Activated CD8-positive, alpha-beta memory T cell treated with anti-CD3 and anti-CD28 coated beads, Interleukin-2, amount 10 ng/mL, durations not matched to agents 7 days and 5 days (primary cell): ENCODE measurements at regions not wholly inside any gene's neighbourhood (a gene's known extent, or its start where the extent isn't known, plus 50 kb on each side); places are given as distances from the start of the nearest gene placed in this dataset.

Experiments
- ATAC-seq: fragments of 150-1000 bp; cut with Tn5 transposase; one replicate; pipeline ENCODE4 v1.10.0; 2021; ENCODE audit warnings: moderate library complexity
- CTCF ChIA-PET: fragments of 350-600 bp; sonication (Branson Sonifier 250); formaldehyde crosslinking; loops from one replicate; lab custom pipeline; 2021; ENCODE audit warnings: antibody characterized with exemption; lab: Charles Lee
- DNase-seq: peaks from one replicate; pipeline ENCODE4 v3.0.0-alpha.2; 2020
- H3K27ac Mint-ChIP-seq: one replicate; pipeline ENCODE4 v1.8.0; 2021; ENCODE audit warnings: mild to moderate bottlenecking, mixed read lengths
- H3K27me3 Mint-ChIP-seq: one replicate; pipeline ENCODE4 v1.8.0; 2021; ENCODE audit warnings: mixed read lengths
- H3K36me3 Mint-ChIP-seq: one replicate; pipeline ENCODE4 v1.8.0; 2021; ENCODE audit warnings: mild to moderate bottlenecking, mixed read lengths
- H3K4me1 Mint-ChIP-seq: one replicate; pipeline ENCODE4 v1.8.0; 2021; ENCODE audit warnings: mixed read lengths
- H3K4me3 Mint-ChIP-seq: one replicate; pipeline ENCODE4 v1.8.0; 2021; ENCODE audit warnings: mild to moderate bottlenecking, moderate library complexity, mixed read lengths
- H3K9me3 Mint-ChIP-seq: one replicate; pipeline ENCODE4 v1.8.0; 2022; ENCODE audit warnings: low read depth, mixed read lengths

DNA sequence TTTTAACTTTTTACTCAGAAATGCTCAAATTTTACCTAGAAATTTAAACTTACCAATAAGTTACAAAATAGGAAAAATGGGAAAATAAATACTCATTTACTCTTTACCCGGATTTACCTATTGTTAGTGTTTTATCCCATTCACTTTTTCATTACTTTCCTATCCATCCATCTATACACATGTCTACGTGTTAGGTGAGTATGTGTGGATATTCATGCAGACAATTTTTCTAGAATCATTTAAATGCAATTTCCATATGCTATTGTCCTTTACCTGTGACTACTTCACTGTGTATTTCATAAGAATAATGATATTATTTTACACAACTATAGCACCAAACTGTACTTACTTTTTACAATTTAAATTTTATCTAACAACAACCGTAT is 896.6 kb upstream of the INTU start:
- DNase-seq (no peak), ATAC-seq (no peak)
- Mint-ChIP-seq H3K9me3 (peaks cover 4% of the 10 kb centered on the region), H3K4me1 (no peaks in the 10 kb centered on the region), H3K27ac (no peak overlapping the region), H3K36me3 (no peaks in the 10 kb centered on the region), H3K27me3 (no peaks in the 10 kb centered on the region), H3K4me3 (no peak overlapping the region)
- CTCF ChIA-PET: no interaction called here

DNA sequence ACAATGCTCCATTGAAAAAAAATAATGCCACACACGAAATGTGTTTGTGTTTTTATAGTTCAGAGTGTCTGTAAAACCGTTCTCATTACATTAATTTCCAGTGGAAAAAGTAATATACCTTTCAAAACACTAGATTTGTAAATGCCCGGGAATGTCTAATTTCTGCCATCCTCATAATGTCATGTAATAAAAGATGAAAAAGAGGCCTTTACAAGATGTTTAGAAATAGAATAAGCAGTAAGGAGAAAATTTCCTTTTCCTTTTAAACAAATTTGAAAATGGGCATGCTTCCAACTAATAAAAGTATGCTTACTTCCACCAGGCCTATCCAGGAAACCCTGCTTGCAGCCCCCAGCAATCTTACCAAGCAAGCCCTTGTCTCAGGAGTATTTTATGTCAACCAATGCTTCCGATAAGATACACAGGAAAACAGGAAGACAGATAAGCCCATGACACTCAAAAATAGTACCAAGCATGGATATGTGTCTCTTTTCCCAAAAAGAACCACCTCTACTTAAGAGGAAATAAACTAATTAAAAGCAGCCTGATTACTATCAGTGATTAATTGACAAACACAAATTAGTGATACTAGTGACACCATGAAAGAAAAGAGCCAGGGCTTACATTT is 894.7 kb upstream of the INTU start:
- ATAC-seq (no peak), DNase-seq (no peak)
- no peak overlapping the region for H3K4me3 Mint-ChIP-seq
- peaks cover 2% of the 10 kb centered on the region for H3K9me3 Mint-ChIP-seq
- no peaks in the 10 kb centered on the region for H3K4me1 Mint-ChIP-seq
- CTCF ChIA-PET: no interaction called here
- no peaks in the 10 kb centered on the region for H3K27me3 Mint-ChIP-seq
- H3K36me3 Mint-ChIP-seq: no peaks in the 10 kb centered on the region
- H3K27ac Mint-ChIP-seq: no peak overlapping the region

DNA sequence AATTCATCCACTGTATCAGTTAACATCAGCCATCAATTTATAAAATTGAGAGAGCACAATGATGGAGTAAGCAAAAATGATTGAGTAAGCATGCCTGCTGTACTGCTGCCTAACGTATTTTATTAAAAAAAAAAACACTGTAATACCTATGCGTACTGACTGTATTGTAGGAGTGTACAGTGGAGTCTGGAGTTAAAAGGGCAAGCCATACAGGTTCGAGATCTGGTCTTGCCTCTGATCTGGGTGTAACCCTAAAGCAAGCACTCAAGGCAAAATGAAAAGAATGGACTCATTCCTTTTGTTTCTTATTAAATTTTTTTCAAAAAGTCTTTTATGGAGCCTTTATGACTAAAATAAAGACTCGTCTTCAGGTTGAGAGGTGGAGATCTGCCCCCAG is 894.2 kb upstream of the INTU start:
- no peak overlapping the region for H3K27ac Mint-ChIP-seq
- H3K4me1 Mint-ChIP-seq: no peaks in the 10 kb centered on the region
- ATAC-seq: no peak
- H3K9me3 Mint-ChIP-seq: peaks cover 2% of the 10 kb centered on the region
- no peak overlapping the region for H3K4me3 Mint-ChIP-seq
- CTCF ChIA-PET: no interaction called here
- no peaks in the 10 kb centered on the region for H3K36me3 Mint-ChIP-seq
- no peak for DNase-seq
- H3K27me3 Mint-ChIP-seq: no peaks in the 10 kb centered on the region

GRCh38 chr4:126738926-126739325 is 893.8 kb upstream of the INTU start:
- ATAC-seq: no peak
- Mint-ChIP-seq H3K4me3 (no peak overlapping the region), H3K27ac (no peak overlapping the region), H3K4me1 (no peaks in the 10 kb centered on the region), H3K27me3 (no peaks in the 10 kb centered on the region), H3K36me3 (no peaks in the 10 kb centered on the region), H3K9me3 (peaks cover 6% of the 10 kb centered on the region)
- no peak for DNase-seq
- CTCF ChIA-PET: no interaction called here

DNA sequence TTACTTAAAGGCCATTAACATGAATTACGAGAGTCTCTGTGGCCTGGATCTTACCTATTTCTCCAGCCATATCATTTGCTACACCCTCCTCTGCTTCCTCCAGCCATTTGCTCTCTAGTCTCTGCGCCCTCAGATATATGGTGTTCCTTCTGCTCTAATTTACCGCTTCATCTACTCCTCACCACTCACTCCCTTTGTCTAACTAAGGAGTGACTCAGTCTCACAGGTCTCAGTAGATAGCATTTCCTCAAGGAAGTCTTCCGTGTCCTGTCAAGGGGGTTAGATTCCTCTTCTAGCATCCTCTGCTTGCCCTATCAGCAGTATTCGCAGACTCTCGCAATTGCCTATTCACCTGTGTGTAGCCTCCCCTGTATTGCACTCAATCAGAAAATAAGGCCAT is 892.1 kb upstream of the INTU start:
- DNase-seq (no peak), ATAC-seq (no peak)
- no peak overlapping the region for H3K4me3 Mint-ChIP-seq
- no peaks in the 10 kb centered on the region for H3K27me3 Mint-ChIP-seq
- no peaks in the 10 kb centered on the region for H3K36me3 Mint-ChIP-seq
- H3K27ac Mint-ChIP-seq: no peak overlapping the region
- CTCF ChIA-PET: no interaction called here
- peaks cover 6% of the 10 kb centered on the region for H3K9me3 Mint-ChIP-seq
- H3K4me1 Mint-ChIP-seq: no peaks in the 10 kb centered on the region

DNA sequence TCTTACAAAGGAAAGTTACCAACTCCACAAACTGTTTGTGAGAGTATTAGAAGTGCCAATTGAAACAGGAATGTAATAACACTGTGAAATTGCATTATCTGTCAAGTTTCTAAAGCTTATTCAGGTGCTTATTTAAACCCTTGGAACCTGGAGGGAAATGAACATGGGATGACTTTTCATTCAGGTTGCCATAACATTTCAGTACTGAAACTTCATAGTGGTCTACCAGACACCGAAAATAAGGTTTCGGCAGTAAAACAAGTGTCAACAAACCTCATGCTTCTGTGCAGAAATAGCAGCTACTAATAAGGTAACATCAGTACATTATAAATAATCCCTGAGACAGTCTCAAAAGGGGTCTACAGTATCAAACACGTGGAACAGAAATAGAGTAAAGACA is 890.7 kb upstream of the INTU start:
- Mint-ChIP-seq H3K9me3 (peaks cover 6% of the 10 kb centered on the region), H3K4me3 (no peak overlapping the region), H3K27ac (no peak overlapping the region), H3K4me1 (no peaks in the 10 kb centered on the region), H3K27me3 (no peaks in the 10 kb centered on the region), H3K36me3 (no peaks in the 10 kb centered on the region)
- ATAC-seq (no peak), DNase-seq (no peak)
- CTCF ChIA-PET: no interaction called here

- H3K9me3 Mint-ChIP-seq: peaks cover 3% of the 10 kb centered on the region
- no peaks in the 10 kb centered on the region for H3K4me1 Mint-ChIP-seq
- CTCF ChIA-PET: no interaction called here
- H3K27me3 Mint-ChIP-seq: no peaks in the 10 kb centered on the region
- H3K36me3 Mint-ChIP-seq: no peaks in the 10 kb centered on the region
- H3K4me3 Mint-ChIP-seq: no peak overlapping the region
- H3K27ac Mint-ChIP-seq: no peak overlapping the region
- no peak for ATAC-seq
- DNase-seq: no peak
These were observed 889.9 kb upstream of the INTU start for GRCh38 chr4:126742885-126743284.

DNA sequence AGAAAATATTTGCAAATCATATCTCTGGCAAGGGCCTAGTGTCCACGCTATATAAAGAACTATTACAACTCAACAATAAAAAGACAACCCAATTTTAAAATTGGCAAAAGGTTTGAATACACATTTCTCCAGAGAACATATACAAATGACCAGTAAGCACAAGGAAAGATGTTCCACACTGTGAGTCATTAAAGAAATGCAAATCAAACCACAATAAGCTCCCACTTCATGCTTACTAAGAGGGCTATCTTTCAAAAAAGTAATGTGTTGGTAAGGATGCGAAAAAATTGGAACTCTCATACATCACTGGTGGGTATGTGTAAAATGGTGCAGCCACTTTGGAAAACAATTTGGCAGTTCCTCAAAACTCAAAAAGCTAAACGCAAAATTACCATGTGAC is 884.0 kb upstream of the INTU start:
- CTCF ChIA-PET: no interaction called here

GRCh38 chr4:126750723-126751122 is 882.0 kb upstream of the INTU start:
- Mint-ChIP-seq H3K36me3 (no peaks in the 10 kb centered on the region), H3K4me1 (no peaks in the 10 kb centered on the region), H3K4me3 (no peak overlapping the region), H3K27me3 (no peaks in the 10 kb centered on the region), H3K27ac (no peak overlapping the region), H3K9me3 (peaks cover 5% of the 10 kb centered on the region)
- no peak for ATAC-seq
- DNase-seq: no peak
- CTCF ChIA-PET: no interaction called here

More for the DNA sequence above, 884.0 kb upstream of the INTU start:
- DNase-seq (no peak), ATAC-seq (no peak)
- Mint-ChIP-seq H3K36me3 (no peaks in the 10 kb centered on the region), H3K9me3 (peaks cover 6% of the 10 kb centered on the region), H3K27ac (no peak overlapping the region), H3K4me3 (no peak overlapping the region), H3K27me3 (no peaks in the 10 kb centered on the region), H3K4me1 (no peaks in the 10 kb centered on the region)

DNA sequence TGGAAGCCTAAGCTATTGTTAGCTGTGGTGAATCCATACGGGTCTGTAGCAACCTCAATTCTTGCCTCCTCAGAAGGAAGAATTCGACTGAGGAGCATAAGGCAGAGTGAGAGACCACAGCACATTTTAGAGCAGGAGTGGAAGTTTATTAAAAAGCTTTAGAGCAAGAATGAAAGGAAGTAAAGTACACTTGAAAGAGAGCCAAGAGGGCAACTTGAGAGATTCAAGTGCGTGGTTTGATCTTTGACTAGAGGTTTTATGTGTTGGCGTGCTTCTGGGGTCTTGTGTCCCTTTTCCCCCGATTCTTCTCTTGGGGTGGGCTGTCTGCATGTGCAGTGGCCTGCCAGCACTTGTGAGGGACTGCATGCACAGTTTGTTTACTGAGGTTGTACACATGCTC is 880.6 kb upstream of the INTU start:
- H3K36me3 Mint-ChIP-seq: no peaks in the 10 kb centered on the region
- ATAC-seq (no peak), DNase-seq (no peak)
- CTCF ChIA-PET: no interaction called here
- no peak overlapping the region for H3K27ac Mint-ChIP-seq
- peaks cover 7% of the 10 kb centered on the region for H3K9me3 Mint-ChIP-seq
- no peaks in the 10 kb centered on the region for H3K4me1 Mint-ChIP-seq
- H3K4me3 Mint-ChIP-seq: no peak overlapping the region
- H3K27me3 Mint-ChIP-seq: no peaks in the 10 kb centered on the region

- Mint-ChIP-seq H3K4me3 (no peak overlapping the region), H3K27ac (no peak overlapping the region), H3K36me3 (no peaks in the 10 kb centered on the region), H3K9me3 (peaks cover 8% of the 10 kb centered on the region), H3K4me1 (no peaks in the 10 kb centered on the region), H3K27me3 (no peaks in the 10 kb centered on the region)
- CTCF ChIA-PET: no interaction called here
- ATAC-seq (no peak), DNase-seq (no peak)
These were observed 880.1 kb upstream of the INTU start for GRCh38 chr4:126752702-126753101.

DNA sequence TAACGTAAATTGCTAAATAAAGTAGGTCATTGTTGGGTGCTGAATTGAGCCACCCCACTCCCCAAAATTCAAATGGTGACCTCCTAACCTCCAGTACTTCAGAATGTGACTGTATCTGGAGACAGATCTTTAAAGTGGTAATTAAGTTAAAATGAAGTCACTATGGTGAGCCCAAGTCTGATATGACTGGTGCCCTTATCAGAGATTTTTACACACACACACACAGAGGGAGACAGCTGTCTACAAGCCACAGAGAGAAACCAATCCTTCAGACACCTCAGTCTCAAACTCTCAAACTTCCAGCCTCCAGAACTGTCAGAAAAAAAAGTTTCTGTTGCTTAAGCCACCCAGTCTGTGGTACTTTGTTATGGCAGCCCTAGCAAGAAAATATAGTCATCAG is 879.2 kb upstream of the INTU start:
- no peaks in the 10 kb centered on the region for H3K4me1 Mint-ChIP-seq
- H3K36me3 Mint-ChIP-seq: no peaks in the 10 kb centered on the region
- no peak overlapping the region for H3K4me3 Mint-ChIP-seq
- CTCF ChIA-PET: no interaction called here
- no peak for DNase-seq
- H3K27ac Mint-ChIP-seq: no peak overlapping the region
- no peak for ATAC-seq
- no peaks in the 10 kb centered on the region for H3K27me3 Mint-ChIP-seq
- H3K9me3 Mint-ChIP-seq: peaks cover 8% of the 10 kb centered on the region

- H3K4me1 Mint-ChIP-seq: no peaks in the 10 kb centered on the region
- ATAC-seq (no peak), DNase-seq (no peak)
- no peak overlapping the region for H3K27ac Mint-ChIP-seq
- no peaks in the 10 kb centered on the region for H3K36me3 Mint-ChIP-seq
- no peak overlapping the region for H3K4me3 Mint-ChIP-seq
- no peaks in the 10 kb centered on the region for H3K27me3 Mint-ChIP-seq
- H3K9me3 Mint-ChIP-seq: peaks cover 8% of the 10 kb centered on the region
- CTCF ChIA-PET: no interaction called here
These were observed 877.3 kb upstream of the INTU start for GRCh38 chr4:126755506-126755905.

GRCh38 chr4:126756050-126756829 is 876.5 kb upstream of the INTU start:
- H3K4me3 Mint-ChIP-seq: no peak overlapping the region
- H3K36me3 Mint-ChIP-seq: no peaks in the 10 kb centered on the region
- no peak overlapping the region for H3K27ac Mint-ChIP-seq
- H3K27me3 Mint-ChIP-seq: no peaks in the 10 kb centered on the region
- ATAC-seq: no peak
- H3K4me1 Mint-ChIP-seq: no peaks in the 10 kb centered on the region
- no peak for DNase-seq
- H3K9me3 Mint-ChIP-seq: peaks cover 8% of the 10 kb centered on the region
- CTCF ChIA-PET: no interaction called here
